OCI-LY1 (cell line): ENCODE measurements at regions not wholly inside any gene's neighbourhood (a gene's known extent, or its start where the extent isn't known, plus 50 kb on each side); places are given as distances from the start of the nearest gene placed in this dataset.

Experiments
- H2AFZ ChIP-seq: fragments of 200-600 bp; sonication (generic), shearing (Covaris generic); 2 replicates; pipeline ENCODE4 v1.6.0; 2014; ENCODE audit warnings: antibody characterized with exemption, mild to moderate bottlenecking, low read length
- H3F3A ChIP-seq: fragments of 200-600 bp; sonication (generic), shearing (Covaris generic); 2 replicates; pipeline ENCODE4 v1.6.0; 2014; ENCODE audit warnings: mild to moderate bottlenecking, antibody characterized with exemption, low read length, moderate library complexity; ENCODE audit not compliant: insufficient read depth
- H3K27ac ChIP-seq: fragments of 200-600 bp; sonication (generic); 2 replicates; pipeline ENCODE4 v1.5.1; 2014; ENCODE audit warnings: low read length, mixed run types, mild to moderate bottlenecking, low read depth; ENCODE audit not compliant: poor library complexity, severe bottlenecking
- H3K27me3 ChIP-seq: fragments of 200-600 bp; sonication (generic); 2 replicates; pipeline ENCODE4 v1.6.0; 2014; ENCODE audit warnings: antibody characterized with exemption, mild to moderate bottlenecking, low read length, moderate library complexity; ENCODE audit not compliant: insufficient read depth
- H3K36me3 ChIP-seq: fragments of 200-600 bp; sonication (generic); 2 replicates; pipeline ENCODE4 v1.6.1; 2014; ENCODE audit warnings: mild to moderate bottlenecking, antibody characterized with exemption, low read length, moderate library complexity, mixed read lengths; ENCODE audit not compliant: insufficient read depth
- H3K4me1 ChIP-seq: fragments of 200-600 bp; sonication (generic); 2 replicates; pipeline ENCODE4 v1.5.1; 2014; ENCODE audit warnings: mild to moderate bottlenecking, low read length, moderate library complexity; ENCODE audit not compliant: insufficient read depth, severe bottlenecking
- H3K4me2 ChIP-seq: fragments of 200-600 bp; sonication (generic), shearing (Covaris generic); 2 replicates; pipeline ENCODE4 v1.6.1; 2014; ENCODE audit warnings: low read length
- H3K4me3 ChIP-seq: fragments of 200-600 bp; sonication (generic); 2 replicates; pipeline ENCODE4 v1.5.1; 2014; ENCODE audit warnings: low read length, low read depth, mild to moderate bottlenecking, mixed read lengths; ENCODE audit not compliant: poor library complexity, severe bottlenecking
- H3K79me2 ChIP-seq: fragments of 200-600 bp; shearing (Covaris generic); 2 replicates; pipeline ENCODE4 v1.6.1; 2016; ENCODE audit warnings: mixed run types, low read length, mixed read lengths; ENCODE audit not compliant: insufficient read depth
- H3K9ac ChIP-seq: fragments of 200-600 bp; sonication (generic), shearing (Covaris generic); 2 replicates; pipeline ENCODE4 v1.6.1; 2014; ENCODE audit warnings: mild to moderate bottlenecking, low read length, mixed read lengths
- H3K9me2 ChIP-seq: fragments of 200-600 bp; sonication (generic), shearing (Covaris generic); 2 replicates; pipeline ENCODE4 v1.6.1; 2014; ENCODE audit warnings: low read depth, mild to moderate bottlenecking, low read length, mixed read lengths
- H3K9me3 ChIP-seq: fragments of 200-600 bp; shearing (Covaris generic); 2 replicates; pipeline ENCODE4 v1.6.1; 2014; ENCODE audit warnings: low read length, mixed read lengths
- H4K20me1 ChIP-seq: fragments of 200-600 bp; sonication (generic), shearing (Covaris generic); 2 replicates; pipeline ENCODE4 v1.6.0; 2016; ENCODE audit warnings: mild to moderate bottlenecking, low read length; ENCODE audit not compliant: insufficient read depth
- EZH2 ChIP-seq: fragments of 200-600 bp; sonication (generic), shearing (Covaris generic); IDR thresholded peaks from 2 replicates; pipeline ENCODE4 v1.8.0; 2017; ENCODE audit warnings: borderline replicate concordance, mixed run types, mild to moderate bottlenecking, antibody characterized with exemption, low read length, moderate library complexity, mixed read lengths
- TF ChIP-seq, protein P1 (sequence below): fragments of 200-600 bp; sonication (generic), shearing (Covaris generic); IDR thresholded peaks from 2 replicates; pipeline ENCODE4 v1.5.1; 2017; ENCODE audit warnings: mild to moderate bottlenecking, antibody characterized with exemption, low read length, moderate library complexity, mixed read lengths

DNA sequence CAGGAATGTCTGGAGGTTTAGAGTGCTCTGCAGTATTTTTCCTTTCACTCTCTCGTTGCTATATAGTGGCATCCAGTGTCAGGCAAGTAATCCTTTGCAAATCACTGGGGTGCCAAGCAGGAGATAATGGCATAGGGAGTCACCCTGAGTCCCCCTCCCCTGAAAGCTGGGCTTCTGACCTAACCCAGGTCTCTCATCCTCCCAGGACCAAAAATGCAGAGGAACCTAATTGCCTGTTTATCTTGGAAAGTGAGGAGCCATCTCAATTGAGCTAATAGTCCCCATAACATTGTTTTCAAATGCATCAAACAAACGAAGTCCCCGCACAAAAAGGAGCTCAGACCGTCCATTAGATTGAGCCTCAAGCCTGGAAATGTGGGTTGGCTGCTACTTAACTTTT, 368.0 kb upstream of the IRX2 start:
- Histone ChIP-seq H3K4me3 (no peak overlapping the region), H2AFZ (no peak overlapping the region), H3K4me2 (no peak overlapping the region), H3K27me3 (no peaks in the 10 kb centered on the region), H3K36me3 (no peaks in the 10 kb centered on the region), H3F3A (no peaks in the 10 kb centered on the region), H4K20me1 (no peaks in the 10 kb centered on the region), H3K9me2 (no peaks in the 10 kb centered on the region), H3K9ac (no peak overlapping the region), H3K4me1 (no peaks in the 10 kb centered on the region), H3K79me2 (no peaks in the 10 kb centered on the region), H3K27ac (no peak overlapping the region), H3K9me3 (no peaks in the 10 kb centered on the region)
- TF ChIP-seq EZH2 = no peak
- TF ChIP-seq, protein P1, sequence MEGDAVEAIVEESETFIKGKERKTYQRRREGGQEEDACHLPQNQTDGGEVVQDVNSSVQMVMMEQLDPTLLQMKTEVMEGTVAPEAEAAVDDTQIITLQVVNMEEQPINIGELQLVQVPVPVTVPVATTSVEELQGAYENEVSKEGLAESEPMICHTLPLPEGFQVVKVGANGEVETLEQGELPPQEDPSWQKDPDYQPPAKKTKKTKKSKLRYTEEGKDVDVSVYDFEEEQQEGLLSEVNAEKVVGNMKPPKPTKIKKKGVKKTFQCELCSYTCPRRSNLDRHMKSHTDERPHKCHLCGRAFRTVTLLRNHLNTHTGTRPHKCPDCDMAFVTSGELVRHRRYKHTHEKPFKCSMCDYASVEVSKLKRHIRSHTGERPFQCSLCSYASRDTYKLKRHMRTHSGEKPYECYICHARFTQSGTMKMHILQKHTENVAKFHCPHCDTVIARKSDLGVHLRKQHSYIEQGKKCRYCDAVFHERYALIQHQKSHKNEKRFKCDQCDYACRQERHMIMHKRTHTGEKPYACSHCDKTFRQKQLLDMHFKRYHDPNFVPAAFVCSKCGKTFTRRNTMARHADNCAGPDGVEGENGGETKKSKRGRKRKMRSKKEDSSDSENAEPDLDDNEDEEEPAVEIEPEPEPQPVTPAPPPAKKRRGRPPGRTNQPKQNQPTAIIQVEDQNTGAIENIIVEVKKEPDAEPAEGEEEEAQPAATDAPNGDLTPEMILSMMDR = no peak

DNA sequence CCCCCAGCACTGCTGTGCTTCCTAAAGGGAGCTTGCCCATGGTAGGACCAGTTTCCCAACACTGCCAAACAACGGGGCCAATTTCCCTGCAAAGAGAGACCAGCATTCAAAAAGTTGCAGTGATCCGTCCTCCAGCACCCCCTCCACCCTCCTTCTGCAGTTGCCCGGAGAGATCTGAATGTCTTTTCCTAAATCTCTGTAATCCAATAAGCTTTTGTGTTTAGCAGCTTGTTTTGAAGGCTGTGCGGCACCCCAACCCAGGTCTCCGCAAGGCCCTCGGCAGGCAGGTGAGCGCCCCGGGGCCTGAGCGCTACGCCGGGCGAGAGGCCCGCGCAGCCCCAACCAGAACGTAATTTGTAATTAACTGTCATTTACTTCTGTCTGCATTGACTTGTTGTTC, 366.9 kb upstream of the IRX2 start:
- no peak overlapping the region for H3K9ac ChIP-seq
- no peaks in the 10 kb centered on the region for H3K9me2 ChIP-seq
- no peak overlapping the region for H2AFZ ChIP-seq
- H3K4me3 ChIP-seq = no peak overlapping the region
- no peaks in the 10 kb centered on the region for H3F3A ChIP-seq
- no peaks in the 10 kb centered on the region for H3K27me3 ChIP-seq
- H3K4me1 ChIP-seq = no peaks in the 10 kb centered on the region
- no peaks in the 10 kb centered on the region for H4K20me1 ChIP-seq
- TF ChIP-seq EZH2 = no peak
- TF ChIP-seq, protein P1 = no peak
- no peak overlapping the region for H3K4me2 ChIP-seq
- no peaks in the 10 kb centered on the region for H3K79me2 ChIP-seq
- H3K27ac ChIP-seq = no peak overlapping the region
- no peaks in the 10 kb centered on the region for H3K36me3 ChIP-seq
- no peaks in the 10 kb centered on the region for H3K9me3 ChIP-seq

DNA sequence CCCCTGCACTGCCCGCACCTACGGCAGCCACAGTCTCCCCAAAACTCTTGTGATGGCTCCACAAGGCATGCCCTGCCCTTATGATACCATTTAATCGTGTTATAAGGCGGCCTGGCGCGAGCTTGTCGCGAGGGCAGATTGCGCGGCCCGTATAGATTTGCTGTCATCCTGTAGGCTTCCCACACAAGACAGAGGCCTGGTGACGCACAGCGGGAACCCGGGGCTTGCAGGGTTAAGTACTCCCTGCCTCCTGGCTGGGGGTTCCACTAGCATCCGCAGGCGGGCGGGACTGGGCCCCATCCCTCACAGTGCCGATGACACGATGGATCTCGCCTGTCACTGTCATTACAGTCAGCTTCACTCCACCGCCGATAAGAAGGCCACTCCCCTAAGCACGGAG, 364.9 kb upstream of the IRX2 start:
- Histone ChIP-seq H3K4me1 (no peaks in the 10 kb centered on the region), H3K9me3 (no peaks in the 10 kb centered on the region), H3F3A (no peaks in the 10 kb centered on the region), H3K27me3 (no peaks in the 10 kb centered on the region), H3K27ac (no peak overlapping the region), H2AFZ (no peak overlapping the region), H3K9me2 (no peaks in the 10 kb centered on the region), H3K9ac (no peak overlapping the region), H4K20me1 (no peaks in the 10 kb centered on the region), H3K4me3 (no peak overlapping the region), H3K79me2 (no peaks in the 10 kb centered on the region), H3K36me3 (no peaks in the 10 kb centered on the region), H3K4me2 (no peak overlapping the region)
- TF ChIP-seq, protein P1 = no peak
- TF ChIP-seq EZH2 = no peak
